Fibroblast of skin of scalp (primary cell): ENCODE measurements at regions not wholly inside any gene's neighbourhood (a gene's known extent, or its start where the extent isn't known, plus 50 kb on each side); places are given as distances from the start of the nearest gene placed in this dataset.
"Not testable (repeated sequence)": the region's sequence is repeated elsewhere in the genome, so short reads cannot be mapped to it uniquely, and the experiment has no call there.

Experiments used
- DNase-seq: peaks from one replicate; pipeline ENCODE4 v3.0.0-alpha.2; 2013

DNA sequence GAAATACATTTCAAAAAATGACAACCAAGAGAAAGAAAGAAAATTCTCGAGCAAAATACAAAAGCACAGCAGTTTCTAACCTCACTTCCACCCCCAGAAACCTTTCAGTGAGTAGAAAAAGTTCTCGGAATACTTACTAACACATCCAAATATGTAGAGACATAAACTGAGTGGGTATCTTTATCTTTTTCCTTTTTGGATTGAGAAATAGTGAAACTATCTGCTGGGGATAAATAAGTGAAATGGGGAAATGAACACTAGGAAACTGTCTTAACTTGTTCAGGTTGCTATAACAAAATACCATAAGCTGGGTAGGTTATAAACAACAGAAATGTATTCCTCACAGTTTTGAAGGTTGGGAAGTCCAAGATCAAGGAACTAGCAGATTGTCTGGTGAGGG is 72.0 kb downstream of the VCAM1 start:
- no peak for DNase-seq

GRCh38 chr1:100793659-100794058 is 74.1 kb downstream of the VCAM1 start:
- DNase-seq = no peak

- DNase-seq = peak; percentile 62
Observed at GRCh38 chr1:100794748-100795645, 75.5 kb downstream of the VCAM1 start.

GRCh38 chr1:100795646-100795985 is 76.1 kb downstream of the VCAM1 start:
- no peak for DNase-seq

DNA sequence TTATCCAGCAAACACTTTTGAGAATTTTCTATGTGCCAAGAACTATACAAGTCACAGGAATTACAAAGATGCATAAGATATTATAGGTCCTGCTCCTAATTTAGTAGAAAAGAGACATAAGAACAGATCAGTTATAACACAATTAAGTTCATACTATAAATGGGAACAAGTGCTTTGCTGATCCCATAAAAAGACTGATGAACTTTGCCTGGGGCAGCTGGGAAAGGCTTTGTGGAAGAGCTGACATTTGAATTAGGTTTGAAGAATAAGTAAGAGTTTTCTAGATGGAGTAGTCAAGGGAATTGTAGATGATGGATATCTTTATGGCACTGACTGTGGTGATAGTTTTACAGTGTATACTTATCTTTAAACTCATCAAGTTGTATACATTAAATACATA is 76.5 kb downstream of the VCAM1 start:
- DNase-seq = no peak

DNA sequence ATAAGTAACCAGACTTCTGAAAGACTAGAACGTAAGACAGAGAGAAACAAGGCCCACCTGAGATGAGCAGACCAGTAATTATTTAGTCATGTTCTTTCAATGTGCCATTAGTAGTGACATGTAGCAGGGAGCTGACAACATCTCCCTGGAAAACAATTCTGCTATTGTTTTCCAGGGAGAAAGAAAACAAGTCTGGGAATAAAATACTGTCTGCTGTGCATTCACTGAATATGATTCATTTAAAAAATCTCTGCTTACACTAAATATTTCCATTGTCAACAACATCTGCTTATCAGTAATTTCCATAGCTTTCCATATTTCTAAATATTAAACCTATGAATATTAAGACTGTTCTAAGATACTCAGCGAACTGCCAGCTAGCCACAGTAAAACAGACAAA is 80.0 kb downstream of the VCAM1 start:
- DNase-seq = no peak

- DNase-seq = peak; percentile 17
Observed at GRCh38 chr1:100799954-100800612, 80.5 kb downstream of the VCAM1 start.

GRCh38 chr1:100801256-100801655 is 81.7 kb downstream of the VCAM1 start:
- DNase-seq = not testable (repeated sequence)

- DNase-seq = not testable (repeated sequence)
Observed at GRCh38 chr1:100803280-100803679, 83.7 kb downstream of the VCAM1 start.

- no peak for DNase-seq
Observed at GRCh38 chr1:100806601-100807000, 87.1 kb downstream of the VCAM1 start.

- no peak for DNase-seq
Observed at GRCh38 chr1:100810360-100810759, 84.3 kb downstream of the EXTL2 start.

GRCh38 chr1:100811808-100812207 is 82.8 kb downstream of the EXTL2 start:
- no peak for DNase-seq

DNA sequence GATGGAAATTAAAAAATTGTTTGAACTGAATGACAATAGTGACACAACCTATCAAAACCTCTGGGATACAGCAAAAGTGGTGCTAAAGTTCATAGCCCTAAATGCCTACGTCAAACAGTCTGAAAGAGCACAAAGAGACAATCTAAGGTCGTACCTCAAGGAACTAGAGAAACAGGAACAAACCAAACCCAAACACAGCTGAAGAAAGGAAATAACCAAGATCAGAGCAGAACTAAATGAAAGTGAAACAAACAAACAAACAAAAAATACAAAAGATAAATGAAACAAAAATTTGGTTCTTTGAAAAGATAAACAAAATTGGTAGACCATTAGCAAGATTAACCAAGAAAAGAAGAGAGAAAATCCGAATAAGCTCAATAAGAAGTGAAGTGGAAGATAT is 79.7 kb downstream of the EXTL2 start:
- DNase-seq = not testable (repeated sequence)

- no peak for DNase-seq
Observed at GRCh38 chr1:100816049-100816448, 78.6 kb downstream of the EXTL2 start.

- not testable (repeated sequence) for DNase-seq
Observed at GRCh38 chr1:100820195-100820594, 74.4 kb downstream of the EXTL2 start.

DNA sequence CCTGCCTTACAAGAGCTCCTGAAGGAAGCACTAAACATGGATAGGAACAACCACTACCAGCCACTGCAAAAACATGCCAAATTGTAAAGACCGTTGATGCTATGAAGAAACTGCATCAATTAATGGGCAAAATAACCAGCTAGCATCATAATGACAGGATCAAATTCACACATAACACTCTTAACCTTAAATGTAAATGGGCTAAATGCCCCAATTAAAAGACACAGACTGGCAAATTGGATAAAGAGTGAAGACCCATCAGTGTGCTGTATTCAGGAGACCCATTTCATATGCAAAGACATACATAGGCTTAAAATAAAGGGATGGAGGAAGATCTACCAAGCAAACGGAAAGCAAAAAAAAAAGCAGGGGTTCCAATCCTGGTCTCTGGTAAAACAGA is 72.7 kb downstream of the EXTL2 start:
- not testable (repeated sequence) for DNase-seq
